A204.1 (cell line): ENCODE measurements at regions not wholly inside any gene's neighbourhood (a gene's known extent, or its start where the extent isn't known, plus 50 kb on each side); places are given as distances from the start of the nearest gene placed in this dataset.
"Not testable (repeated sequence)": the region's sequence is repeated elsewhere in the genome, so short reads cannot be mapped to it uniquely, and the experiment has no call there.

Source experiments
- FAIRE-seq: peaks from 2 replicates; lab custom pipeline; 2012; peaks lifted over from hg19 to GRCh38; lab: Jason Lieb, UNC

DNA sequence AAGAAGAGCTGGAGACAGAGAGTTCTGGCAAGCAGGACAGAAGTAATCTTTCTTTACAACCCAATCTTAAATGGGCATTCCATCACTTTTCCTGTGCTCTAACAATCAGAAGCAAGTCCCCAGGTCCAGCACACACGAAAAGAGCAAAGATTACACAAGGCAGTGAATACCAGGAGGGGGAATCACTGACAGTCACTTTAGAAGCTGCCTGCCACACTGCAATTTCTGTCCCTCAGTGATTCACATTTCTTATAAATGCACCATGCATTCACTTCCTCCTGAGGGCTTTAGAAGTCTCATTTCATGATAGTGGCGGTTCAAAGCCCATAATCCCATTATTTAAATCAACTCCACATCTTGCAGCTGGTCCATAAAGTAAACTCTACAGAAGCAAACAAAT, 362.5 kb downstream of the POM121L12 start:
- no peak for FAIRE-seq

DNA sequence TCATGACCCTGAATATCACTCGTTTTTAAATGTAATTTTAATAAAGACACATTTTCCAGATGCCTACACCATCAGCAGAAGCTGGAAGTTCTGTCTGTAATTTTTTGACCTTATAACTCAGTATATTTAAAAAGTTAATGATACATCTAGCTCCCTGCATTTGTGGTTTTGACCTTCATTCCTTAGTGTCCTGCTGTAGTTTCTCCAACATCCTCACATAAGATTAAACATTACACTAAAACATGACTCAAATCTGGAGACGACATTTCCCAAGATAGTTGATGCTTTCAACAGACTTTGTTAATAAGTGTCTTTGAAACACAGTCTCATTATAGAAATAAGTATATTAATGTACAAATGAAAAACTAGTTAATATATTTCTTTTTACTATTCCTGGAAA, 363.1 kb downstream of the POM121L12 start:
- FAIRE-seq = no peak

DNA sequence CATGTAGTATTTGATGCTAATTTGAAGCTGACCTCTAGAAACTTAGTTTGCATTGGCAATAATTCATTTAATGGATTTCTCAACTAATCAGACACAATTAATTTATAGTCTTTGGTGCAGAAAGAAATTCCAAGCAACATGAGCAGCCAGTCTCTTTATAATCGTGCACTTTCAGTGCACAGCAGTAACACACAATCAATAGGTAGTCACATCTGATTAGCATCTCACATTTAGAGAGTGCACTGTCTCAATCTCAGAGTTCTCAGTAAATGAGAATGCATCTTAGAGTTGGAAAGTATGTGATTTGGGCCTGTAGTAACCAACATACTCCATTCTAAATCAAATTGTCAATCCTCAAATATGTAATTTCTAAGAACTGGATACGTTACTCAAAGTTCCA, 377.6 kb downstream of the POM121L12 start:
- no peak for FAIRE-seq

DNA sequence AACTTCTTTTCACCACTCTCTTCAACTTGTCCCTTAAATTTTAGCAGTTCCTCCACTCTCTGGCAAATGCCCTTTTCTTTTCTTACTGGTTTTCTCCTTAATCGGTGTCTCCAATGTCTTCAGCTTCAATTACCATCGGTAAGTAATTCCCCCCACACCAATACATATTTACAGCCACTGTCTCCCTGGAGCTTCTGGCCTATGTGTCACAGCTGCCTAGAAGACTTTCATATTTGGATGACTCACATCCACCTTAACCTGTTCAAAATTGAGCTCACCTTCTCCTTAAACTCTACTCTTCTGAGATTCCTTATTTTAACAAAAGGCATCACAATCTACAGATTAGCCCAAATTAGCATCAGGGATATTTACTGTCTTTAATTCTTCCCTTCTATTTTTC, 380.4 kb downstream of the POM121L12 start:
- no peak for FAIRE-seq

DNA sequence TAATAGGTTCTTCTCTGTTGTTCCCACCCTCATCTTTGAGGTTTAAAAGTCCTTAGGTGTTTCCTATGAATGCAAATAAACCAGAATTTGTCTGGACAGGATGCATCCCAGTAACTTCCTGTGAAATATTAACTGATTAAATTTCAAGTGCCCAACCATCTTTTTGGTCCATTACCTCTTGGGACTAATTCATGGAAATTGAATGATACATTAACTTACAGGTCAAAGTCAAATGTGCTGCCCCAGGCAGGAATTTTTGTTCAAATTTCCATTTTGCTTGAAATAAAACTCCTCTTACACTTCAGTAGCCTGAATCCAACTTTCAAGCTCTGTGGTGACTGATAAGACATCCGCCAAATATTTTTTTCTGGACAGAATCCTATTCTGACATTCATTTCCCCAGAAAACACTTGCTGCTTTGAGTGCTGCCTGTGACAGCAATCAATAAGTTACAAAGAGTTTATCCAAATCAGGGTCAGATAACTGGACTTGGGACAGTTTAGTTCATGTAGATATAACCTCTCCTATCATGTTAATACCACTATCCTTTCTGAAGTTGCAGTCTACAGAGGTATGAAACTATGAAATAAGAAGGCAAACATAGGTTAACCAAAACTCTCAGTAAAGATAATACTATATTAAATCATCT, 383.5 kb downstream of the POM121L12 start:
- FAIRE-seq = no peak

DNA sequence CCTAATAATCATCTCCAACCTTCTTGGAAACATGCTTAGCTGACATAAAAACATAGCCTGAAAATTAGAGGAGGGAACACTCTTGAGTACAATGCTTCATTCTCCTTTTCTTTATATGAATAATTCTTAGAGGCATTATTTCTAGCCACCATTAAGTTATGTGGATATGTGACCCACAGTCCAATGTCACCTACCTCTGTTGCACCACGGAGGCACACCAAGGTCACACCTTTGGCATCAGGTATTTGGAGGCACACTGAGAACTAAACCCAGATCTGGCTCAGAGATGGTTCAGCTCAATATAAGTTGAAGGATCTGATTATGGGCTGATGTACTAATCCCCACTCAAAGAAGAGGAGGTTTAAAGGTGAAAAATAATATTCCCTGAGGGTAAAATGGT, 385.1 kb downstream of the POM121L12 start:
- FAIRE-seq = no peak

DNA sequence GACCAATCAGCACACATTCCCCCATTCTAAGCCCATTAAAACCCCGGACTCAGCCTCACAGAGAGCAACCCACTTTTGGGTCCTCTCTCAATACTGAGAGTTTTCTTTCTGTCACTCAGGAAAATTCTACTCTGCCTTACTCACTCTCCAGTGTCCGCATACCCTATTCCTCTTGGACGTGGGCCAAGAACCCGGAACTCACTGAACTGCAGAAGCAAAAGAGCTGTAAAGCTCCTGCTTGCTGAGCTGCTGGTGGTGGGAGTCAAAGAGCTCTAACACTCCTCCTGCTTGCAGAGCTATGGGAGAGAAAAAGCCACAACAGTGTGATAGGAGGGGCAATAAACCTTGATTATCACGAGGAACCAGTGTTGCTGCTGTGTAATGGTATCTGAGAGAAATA, 386.9 kb downstream of the POM121L12 start:
- no peak for FAIRE-seq

DNA sequence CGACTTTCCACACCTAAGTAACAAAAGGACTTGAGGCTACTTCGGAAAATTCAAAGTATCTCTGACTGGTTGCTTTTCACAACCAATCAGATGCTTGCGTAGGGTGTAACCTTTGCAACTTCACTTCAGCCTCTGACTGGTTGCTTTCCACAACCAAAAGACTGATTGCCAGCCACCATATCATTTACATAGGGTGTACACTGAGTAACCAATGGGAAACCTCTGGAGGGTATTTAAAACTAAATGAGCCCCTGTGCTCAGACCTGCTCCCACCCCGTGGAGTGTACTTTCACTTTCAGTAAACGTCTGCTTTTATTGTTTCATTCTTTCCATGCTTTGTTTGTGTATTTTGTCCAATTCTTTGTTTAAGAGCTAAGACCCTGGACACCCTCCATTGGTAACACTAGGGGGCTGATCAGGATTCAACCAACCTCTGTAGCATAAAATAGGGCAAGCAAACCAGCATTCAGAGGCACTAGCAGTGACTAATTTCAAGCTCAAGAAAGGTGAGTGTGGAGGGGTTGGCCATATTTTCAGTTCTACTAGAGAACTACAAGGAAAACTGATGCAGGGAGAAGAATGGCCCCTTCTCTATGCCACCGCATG, 390.8 kb downstream of the POM121L12 start:
- no peak for FAIRE-seq

DNA sequence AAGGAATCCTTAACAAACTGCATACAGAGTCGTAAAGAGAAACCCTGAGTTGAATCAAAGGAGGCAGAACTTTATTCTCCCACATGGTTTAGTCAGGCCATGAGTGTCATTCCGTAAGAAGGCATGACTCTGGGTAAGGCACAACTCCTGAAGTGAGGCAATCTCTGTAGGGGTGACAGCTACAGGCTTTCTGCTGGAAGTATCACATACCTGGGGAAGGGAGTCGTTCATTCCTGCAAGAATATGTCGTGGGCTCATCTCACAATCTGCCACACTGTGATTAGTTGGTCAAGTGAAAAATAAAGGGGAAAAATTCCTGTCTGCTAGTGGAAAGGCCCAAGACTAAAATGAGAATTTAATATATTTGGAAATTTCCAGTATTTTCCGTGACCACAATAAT, 392.6 kb downstream of the POM121L12 start:
- no peak for FAIRE-seq

DNA sequence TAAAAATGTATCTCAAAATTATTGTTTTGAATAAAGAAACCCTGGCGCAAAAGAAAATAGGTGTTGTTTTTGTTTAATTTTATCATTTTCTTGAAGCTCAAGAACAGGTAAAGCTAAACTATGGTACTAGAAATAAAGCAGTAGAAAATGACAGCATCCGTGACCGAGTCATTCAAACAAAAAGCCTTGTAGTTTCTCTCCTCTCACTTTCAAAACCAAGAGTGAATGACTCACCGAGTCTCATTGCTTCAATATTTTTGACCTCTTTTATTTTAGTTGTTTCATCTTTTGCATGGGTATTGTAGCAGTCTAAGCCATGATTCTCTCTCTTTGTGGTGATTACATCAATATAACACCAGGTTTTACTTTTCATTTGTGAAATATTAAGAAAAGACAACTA, 396.5 kb downstream of the POM121L12 start:
- FAIRE-seq = no peak

DNA sequence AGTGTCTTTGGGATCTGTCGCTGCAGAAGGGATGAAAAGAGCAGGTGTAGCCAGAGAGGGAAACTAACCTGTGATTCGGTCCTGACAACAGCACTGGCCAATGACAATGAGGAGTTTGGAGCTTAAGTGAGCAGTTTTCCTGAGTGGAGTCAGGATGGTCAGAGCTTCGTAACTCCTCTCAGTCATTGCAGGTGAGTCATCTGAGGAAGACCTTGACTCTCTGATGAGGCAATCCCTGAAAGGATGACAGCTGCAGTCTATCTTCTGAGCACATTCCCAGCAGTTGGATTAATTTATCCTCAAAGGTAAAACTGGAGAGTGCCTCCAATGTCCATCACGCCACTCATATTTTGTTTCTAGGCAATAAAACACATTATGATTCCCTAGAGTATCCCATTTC, 401.9 kb downstream of the POM121L12 start:
- no peak for FAIRE-seq

DNA sequence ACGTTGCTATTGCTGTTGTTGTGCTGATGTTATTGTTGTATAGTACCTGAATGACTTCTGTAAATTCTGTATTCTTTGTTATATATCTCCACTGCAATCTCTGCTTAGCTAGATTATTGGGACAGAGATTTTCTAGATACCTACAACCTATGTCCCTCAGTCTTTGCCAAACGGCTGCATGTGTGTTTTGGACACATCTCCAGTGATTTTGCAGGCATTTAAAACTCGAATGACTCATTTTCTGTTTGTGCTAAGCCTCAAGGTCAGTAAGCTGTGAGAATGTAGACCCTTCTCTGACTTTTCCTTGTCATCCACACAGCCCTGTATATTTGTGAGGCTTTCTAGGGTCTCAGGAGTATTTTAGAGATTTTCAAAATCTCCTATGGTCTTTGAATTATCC, 410.7 kb downstream of the POM121L12 start:
- FAIRE-seq = no peak

DNA sequence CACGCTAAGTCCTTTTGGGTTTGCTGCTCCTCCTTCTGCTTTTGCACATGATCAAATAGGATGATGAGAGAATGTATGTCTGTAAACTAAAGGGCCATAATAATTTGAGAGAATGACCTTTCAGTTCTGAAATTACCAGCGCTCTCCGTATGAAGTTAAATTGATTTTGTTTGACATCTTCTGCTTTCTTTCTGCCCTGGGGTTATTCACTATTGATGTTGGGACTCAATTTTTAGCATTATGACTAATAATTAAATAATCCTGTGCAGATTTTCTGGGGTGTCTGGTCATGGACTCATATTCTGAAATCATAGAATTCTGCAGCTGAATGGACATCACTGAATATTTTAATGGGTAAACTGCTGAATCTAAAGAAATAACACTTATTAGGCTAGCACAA, 423.2 kb downstream of the POM121L12 start:
- FAIRE-seq = no peak

DNA sequence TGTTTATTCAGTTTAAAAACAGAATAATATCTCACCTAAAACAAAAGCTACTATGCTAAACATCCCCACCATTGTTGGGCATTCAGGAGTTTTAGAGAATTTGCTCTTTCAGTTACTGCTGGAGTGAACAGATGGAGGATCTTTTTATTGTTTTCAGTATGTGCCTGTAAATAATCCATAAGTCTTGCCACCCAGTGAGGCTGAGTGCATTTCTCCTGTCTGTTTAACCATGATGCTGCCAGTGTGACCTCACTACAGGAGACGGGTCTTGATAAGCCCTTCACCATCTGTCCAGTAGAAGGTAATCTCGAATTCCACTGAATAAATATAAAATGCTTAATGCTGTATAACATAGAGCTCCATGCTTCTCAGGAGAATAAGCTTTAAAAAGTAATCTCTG, 430.9 kb downstream of the POM121L12 start:
- no peak for FAIRE-seq

DNA sequence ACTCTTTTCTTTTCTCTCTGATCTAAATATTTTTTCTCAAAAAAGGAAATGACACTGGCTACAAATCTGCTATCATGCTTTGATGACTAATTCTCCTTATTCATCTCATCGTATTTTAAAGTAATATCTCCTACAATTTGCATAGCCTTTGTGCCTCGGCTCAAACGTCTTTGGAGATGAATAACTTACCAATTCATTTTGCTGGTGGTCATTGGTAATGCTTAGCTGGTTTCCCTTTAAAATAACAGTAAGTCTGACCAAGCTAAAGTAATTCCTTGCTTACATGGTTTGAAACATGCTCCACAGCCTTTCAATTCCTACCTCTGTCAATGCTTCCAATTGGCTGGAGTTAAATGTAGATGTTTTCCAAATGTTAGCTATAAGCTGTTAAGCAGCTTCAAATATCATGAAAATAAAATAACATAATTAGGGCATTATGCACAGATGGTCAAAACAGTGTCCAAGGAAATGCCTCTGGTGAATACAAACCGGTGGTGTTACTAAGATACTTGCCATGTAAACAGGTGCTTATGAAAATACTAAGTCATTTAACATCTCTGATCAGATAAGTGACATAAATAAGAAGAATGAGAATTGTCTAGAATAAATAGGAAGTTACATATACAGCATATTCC, 435.0 kb downstream of the POM121L12 start:
- no peak for FAIRE-seq

DNA sequence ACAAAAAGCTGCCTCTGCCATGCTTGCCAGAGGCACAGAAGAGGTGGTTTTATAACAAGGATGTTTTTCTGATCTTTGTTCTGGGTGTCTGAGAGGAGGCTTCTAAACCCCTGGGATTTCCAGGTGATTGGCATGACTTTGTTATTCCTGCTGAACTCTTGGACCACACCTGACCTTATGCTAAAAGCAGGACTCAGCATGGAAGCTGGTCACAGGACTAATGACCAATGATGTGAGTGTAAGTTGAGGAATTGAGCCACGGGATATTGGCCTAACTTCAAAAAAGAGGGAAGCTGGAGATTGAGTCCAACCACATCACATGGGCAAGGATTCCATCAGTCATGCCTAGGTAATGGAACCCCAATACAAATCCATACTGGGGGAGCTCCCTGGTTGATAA, 437.9 kb downstream of the POM121L12 start:
- no peak for FAIRE-seq

DNA sequence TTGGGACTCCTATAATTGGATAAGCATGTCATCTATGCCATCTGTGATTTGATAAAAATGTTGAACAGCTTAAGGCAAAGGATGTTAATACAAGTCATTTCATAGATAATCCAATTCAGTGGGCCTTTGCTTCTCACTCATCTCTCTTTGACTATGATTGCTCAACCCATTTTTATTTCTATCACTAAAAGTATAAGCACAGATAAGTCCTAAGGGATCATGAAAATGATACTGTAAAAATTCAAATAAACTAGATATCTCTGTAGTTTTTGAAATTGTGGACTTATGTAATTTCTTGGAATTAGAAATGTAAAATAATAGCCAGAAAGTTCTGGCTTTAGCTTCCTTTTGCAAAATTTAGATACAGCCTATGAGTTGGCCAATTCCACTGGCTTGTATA, 440.3 kb downstream of the POM121L12 start:
- no peak for FAIRE-seq

DNA sequence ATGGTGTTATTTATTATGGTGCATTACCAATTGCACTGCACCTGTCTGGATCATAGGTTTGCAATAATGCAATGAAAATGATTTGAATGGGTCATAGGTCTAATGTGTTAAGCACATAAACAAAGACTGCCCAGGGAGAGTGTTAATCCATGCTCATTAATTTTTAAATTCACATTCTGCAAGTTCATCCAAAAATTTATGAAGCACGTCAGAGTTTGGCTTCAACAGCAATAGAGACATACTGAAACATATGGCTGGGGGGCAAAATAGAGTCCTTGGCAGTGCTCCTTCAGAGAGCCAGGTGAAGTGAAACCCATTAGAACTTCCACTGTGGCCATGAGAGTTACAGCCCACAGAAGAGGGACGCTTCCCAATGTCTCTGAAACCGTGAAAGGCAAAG, 441.1 kb downstream of the POM121L12 start:
- no peak for FAIRE-seq

DNA sequence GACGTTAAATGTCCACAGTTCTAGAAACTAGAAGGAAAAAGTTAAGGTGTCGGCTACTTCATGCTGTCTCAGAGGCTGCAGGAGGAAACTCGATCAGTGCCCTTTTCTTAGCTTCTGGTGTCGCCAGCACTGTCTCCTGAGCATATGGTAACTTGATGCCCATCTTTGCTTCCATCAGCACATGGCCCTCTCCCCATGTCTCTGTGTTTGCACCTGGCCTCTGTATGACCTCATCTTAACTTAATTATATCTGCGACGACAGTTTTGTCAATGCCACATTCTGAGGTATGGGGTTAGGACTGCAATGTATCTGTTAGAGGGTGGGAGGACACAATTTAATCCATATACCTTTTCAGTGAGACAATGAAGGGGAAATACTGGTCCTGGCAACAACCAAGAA, 449.9 kb downstream of the POM121L12 start:
- no peak for FAIRE-seq

DNA sequence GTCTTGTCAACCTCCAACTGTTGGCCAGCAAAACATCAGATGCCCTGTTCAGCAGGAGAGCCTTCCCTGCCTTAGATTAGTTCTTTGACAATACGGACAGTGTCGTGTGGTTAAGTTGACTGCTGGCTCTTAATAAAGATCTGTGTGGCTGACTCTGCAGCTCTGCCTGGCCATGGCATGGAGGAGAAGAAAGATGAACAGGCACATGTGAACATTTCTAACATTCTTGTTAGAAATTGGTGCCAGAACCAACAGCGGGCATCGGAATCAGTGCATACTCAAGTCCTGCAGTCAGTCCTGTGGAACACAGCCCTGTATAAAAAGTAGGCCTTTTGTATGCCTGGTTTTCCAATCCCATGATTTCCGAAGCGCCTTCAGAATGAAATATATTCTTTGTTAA, 455.6 kb downstream of the POM121L12 start:
- FAIRE-seq = no peak

DNA sequence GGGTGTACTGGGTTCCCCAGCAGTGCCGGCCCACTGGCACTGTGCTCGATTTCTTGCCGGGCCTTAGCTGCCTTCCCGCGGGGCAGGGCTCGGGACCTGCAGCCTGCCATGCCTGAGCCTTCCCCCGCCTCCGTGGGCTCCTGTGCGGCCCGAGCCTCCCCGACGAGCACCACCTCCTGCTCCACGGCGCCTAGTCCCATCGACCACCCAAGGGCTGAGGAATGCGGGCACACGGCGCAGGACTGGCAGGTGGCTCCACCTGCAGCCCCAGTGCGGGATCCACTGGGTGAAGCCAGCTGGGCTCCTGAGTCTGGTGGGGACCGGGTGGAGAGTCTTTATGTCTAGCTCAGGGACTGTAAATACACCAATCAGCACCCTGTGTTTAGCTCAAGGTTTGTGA, 459.7 kb downstream of the POM121L12 start:
- FAIRE-seq = not testable (repeated sequence)

DNA sequence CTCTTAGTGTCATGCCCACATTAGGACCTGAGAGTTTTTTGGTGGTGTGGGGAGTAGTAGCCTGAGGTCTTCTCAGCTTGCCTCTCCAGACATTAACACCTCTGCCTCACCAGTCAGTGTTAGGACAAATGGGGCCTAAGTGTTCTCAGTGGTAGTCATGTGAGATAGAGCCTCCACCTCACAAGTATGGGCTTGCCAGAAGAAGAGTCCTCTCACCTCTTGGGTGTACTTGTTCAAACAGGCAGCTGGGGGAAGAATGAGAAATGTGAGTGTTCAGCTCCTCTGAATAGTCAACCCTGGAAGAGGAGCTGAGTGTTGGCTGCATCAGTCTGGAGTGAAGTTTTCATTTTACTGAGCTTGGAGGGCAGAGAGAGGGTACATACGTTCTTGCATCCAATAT, 464.6 kb downstream of the POM121L12 start:
- FAIRE-seq = no peak

DNA sequence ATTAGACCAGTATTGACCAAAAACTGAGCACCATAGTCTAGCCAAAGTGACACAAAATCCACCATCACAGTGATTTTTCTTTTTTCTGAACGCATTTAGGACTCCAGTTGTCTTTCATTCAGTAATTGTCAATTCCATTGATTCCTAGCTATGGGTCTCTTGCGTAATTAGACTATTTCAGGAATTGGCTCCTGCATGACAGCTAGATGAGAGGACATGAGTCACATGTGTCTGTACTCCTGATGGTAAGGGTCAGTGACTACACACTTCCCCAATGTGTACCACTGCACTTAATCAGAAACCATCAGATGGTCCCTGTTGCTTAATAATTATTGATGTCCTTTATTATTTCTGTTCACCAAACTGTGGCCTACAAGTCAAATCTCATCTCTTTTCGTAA, 469.5 kb downstream of the POM121L12 start:
- FAIRE-seq = no peak

DNA sequence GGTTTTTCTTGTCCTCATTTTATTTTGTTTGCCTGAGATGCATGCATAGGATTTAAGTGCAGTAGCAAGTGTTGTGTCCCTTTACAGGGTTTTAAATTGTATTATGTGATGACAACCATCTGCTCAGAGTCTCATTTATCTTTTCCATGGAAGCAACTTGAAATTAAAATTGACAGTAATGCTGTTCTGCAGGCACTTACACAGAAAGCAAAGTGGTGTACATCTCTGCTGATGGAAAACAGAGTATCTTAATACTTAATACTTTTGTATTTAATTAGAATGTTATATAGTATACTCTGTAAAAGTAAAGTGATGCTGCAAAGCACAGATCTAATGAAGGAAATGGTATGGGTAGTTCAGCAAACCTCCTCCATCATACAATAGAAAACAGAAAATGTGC, 482.9 kb downstream of the POM121L12 start:
- FAIRE-seq = no peak
